HEK293 (cell line): ENCODE measurements at regions not wholly inside any gene's neighbourhood (a gene's known extent, or its start where the extent isn't known, plus 50 kb on each side); places are given as distances from the start of the nearest gene placed in this dataset.

Experiments
- CTCF ChIA-PET: fragments of 350-600 bp; formaldehyde crosslinking; extraction: SDS; loops from one replicate; lab custom pipeline; 2021; ENCODE audit warnings: antibody characterized with exemption; lab: Yijun Ruan, JAX
- POLR2A ChIA-PET: fragments of 300-600 bp; formaldehyde crosslinking; extraction: SDS; loops from one replicate; lab custom pipeline; 2020; ENCODE audit warnings: antibody characterized with exemption, inconsistent platforms; lab: Yijun Ruan, JAX
- H3K27ac ChIP-seq: fragments of 200-500 bp; sonication (Bioruptor generic); 2 replicates; pipeline ENCODE4 v1.5.1; 2014; ENCODE audit warnings: low read depth, low read length, control low read depth, inconsistent platforms; ENCODE audit errors: extremely low read depth
- H3K36me3 ChIP-seq, 2 experiments: fragments of 200-500 bp in 1 of 2; sonication (Bioruptor generic) in 1 of 2; 1 replicate in 1 of 2; 2 replicates in 1 of 2; pipeline ENCODE4 v1.5.1; 2014 to 2017; ENCODE audit warnings: inconsistent platforms in 2 of 2, low read length in 2 of 2; ENCODE audit not compliant: control insufficient read depth in 2 of 2, insufficient read depth in 1 of 2
- H3K4me1 ChIP-seq: fragments of 200-500 bp; sonication (Bioruptor generic); 2 replicates; pipeline ENCODE4 v1.5.1; 2014; ENCODE audit warnings: mild to moderate bottlenecking, low read length, inconsistent platforms; ENCODE audit not compliant: control insufficient read depth, insufficient read depth
- H3K4me3 ChIP-seq: 2 replicates; pipeline ENCODE4 v1.5.1; 2011; ENCODE audit warnings: low read depth, mild to moderate bottlenecking, control low read depth, low read length, moderate library complexity
- H3K9me3 ChIP-seq: fragments of 200-500 bp; sonication (Bioruptor generic); 2 replicates; pipeline ENCODE4 v1.5.1; 2014; ENCODE audit warnings: low read depth, low read length, inconsistent platforms; ENCODE audit not compliant: control insufficient read depth, insufficient read depth
- GLI2 ChIP-seq: fragments of 450-650 bp; formaldehyde crosslinking; IDR thresholded peaks from 2 replicates; pipeline ENCODE4; 2017; ENCODE audit warnings: missing biosample characterization, missing genetic modification characterization, low read depth, borderline replicate concordance
- SALL2 ChIP-seq: fragments of 450-650 bp; formaldehyde crosslinking; IDR thresholded peaks from 2 replicates; pipeline ENCODE4 v1.5.0; 2017; ENCODE audit warnings: missing biosample characterization, mild to moderate bottlenecking, missing genetic modification characterization, borderline replicate concordance
- SCRT1 ChIP-seq: fragments of 450-650 bp; formaldehyde crosslinking; IDR thresholded peaks from 2 replicates; pipeline ENCODE4 v1.5.1; 2016; ENCODE audit warnings: missing biosample characterization, missing genetic modification characterization, borderline replicate concordance
- SETDB1 ChIP-seq: IDR thresholded peaks from one replicate; pipeline ENCODE4 v1.6.1; 2017; ENCODE audit warnings: mild to moderate bottlenecking, low read length, moderate library complexity, mixed read lengths; ENCODE audit not compliant: insufficient read length
- ZBTB26 ChIP-seq: fragments of 450-650 bp; formaldehyde crosslinking; optimal IDR thresholded peaks from 2 replicates; pipeline ENCODE3; 2016; ENCODE audit warnings: missing biosample characterization, mild to moderate bottlenecking, missing genetic modification characterization
- ZBTB8A ChIP-seq: fragments of 450-650 bp; formaldehyde crosslinking; IDR thresholded peaks from 2 replicates; pipeline ENCODE4 v1.5.1; 2016; ENCODE audit warnings: missing biosample characterization, missing genetic modification characterization
- ZFP3 ChIP-seq: fragments of 450-650 bp; formaldehyde crosslinking; IDR thresholded peaks from 2 replicates; pipeline ENCODE4 v1.5.1; 2016; ENCODE audit warnings: low read depth, missing biosample characterization, missing genetic modification characterization
- ZFP37 ChIP-seq: fragments of 450-650 bp; formaldehyde crosslinking; IDR thresholded peaks from 2 replicates; pipeline ENCODE4 v1.5.1; 2016; ENCODE audit warnings: missing biosample characterization, missing genetic modification characterization
- ZNF140 ChIP-seq: fragments of 450-650 bp; formaldehyde crosslinking; IDR thresholded peaks from 2 replicates; pipeline ENCODE4 v1.5.1; 2016; ENCODE audit warnings: missing biosample characterization, missing genetic modification characterization
- ZNF148 ChIP-seq: fragments of 450-650 bp; formaldehyde crosslinking; IDR thresholded peaks from 2 replicates; pipeline ENCODE4 v1.5.0; 2017; ENCODE audit warnings: missing biosample characterization, missing genetic modification characterization, borderline replicate concordance
- ZNF169 ChIP-seq: fragments of 450-650 bp; formaldehyde crosslinking; IDR thresholded peaks from 2 replicates; pipeline ENCODE4 v1.5.1; 2016; ENCODE audit warnings: missing biosample characterization, missing genetic modification characterization
- ZNF175 ChIP-seq: fragments of 450-650 bp; formaldehyde crosslinking; IDR thresholded peaks from 2 replicates; pipeline ENCODE4 v1.5.1; 2016; ENCODE audit warnings: missing biosample characterization, missing genetic modification characterization
- ZNF221 ChIP-seq: fragments of 450-650 bp; formaldehyde crosslinking; IDR thresholded peaks from 2 replicates; pipeline ENCODE4 v1.5.1; 2017; ENCODE audit warnings: missing biosample characterization, missing genetic modification characterization, borderline replicate concordance
- ZNF324 ChIP-seq: fragments of 450-650 bp; formaldehyde crosslinking; IDR thresholded peaks from 2 replicates; pipeline ENCODE4 v1.5.1; 2016; ENCODE audit warnings: missing biosample characterization, missing genetic modification characterization
- ZNF391 ChIP-seq: fragments of 450-650 bp; formaldehyde crosslinking; IDR thresholded peaks from 2 replicates; pipeline ENCODE4 v1.5.1; 2016; ENCODE audit warnings: low read depth, missing biosample characterization, missing genetic modification characterization, borderline replicate concordance
- ZNF510 ChIP-seq: fragments of 450-650 bp; formaldehyde crosslinking; IDR thresholded peaks from 2 replicates; pipeline ENCODE4 v1.5.1; 2018; ENCODE audit warnings: mild to moderate bottlenecking, missing genetic modification characterization, missing biosample characterization; ENCODE audit not compliant: insufficient replicate concordance
- ZNF626 ChIP-seq: fragments of 450-650 bp; sonication (Bioruptor Pico); formaldehyde crosslinking; IDR thresholded peaks from 2 replicates; pipeline ENCODE4 v1.5.1; 2018; ENCODE audit warnings: missing biosample characterization, missing genetic modification characterization, inconsistent platforms
- ZNF645 ChIP-seq: fragments of 450-650 bp; formaldehyde crosslinking; IDR thresholded peaks from 2 replicates; pipeline ENCODE4; 2016; ENCODE audit warnings: missing biosample characterization, missing genetic modification characterization
- ZSCAN16 ChIP-seq: fragments of 450-650 bp; formaldehyde crosslinking; IDR thresholded peaks from 2 replicates; pipeline ENCODE4 v1.5.1; 2016; ENCODE audit warnings: missing biosample characterization, missing genetic modification characterization
- ZSCAN30 ChIP-seq: fragments of 450-650 bp; IDR thresholded peaks from 2 replicates; pipeline ENCODE4 v1.5.1; 2018; ENCODE audit warnings: missing biosample characterization, mild to moderate bottlenecking, missing genetic modification characterization, moderate library complexity
- TF ChIP-seq, protein P1 (sequence below): fragments of 450-650 bp; formaldehyde crosslinking; IDR thresholded peaks from 2 replicates; pipeline ENCODE4 v1.5.1; 2016; ENCODE audit warnings: missing biosample characterization, missing genetic modification characterization, borderline replicate concordance

DNA sequence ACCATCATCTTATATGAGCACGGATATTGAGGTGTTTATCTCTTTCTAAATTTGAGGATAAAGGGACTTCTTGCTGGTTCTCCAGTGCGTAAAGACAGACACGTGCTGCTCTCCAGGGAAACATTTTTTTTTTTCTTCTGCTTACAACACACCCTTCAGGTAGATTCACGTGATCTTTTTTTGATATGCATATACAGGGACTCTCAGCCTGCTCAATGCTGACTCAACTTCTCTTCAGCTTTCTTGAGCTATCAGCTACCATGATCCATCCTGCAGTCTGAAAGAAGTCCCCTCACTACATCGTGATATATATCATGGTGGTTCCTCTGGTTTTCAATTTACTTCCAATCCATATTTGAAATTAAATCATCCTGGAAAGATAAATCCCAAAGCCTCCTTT, 87.1 kb upstream of the SLITRK3 start:
- ChIA-PET POLR2A (no interaction called here), CTCF (no interaction called here)
- Histone ChIP-seq H3K4me1 (no peaks in the 10 kb centered on the region), H3K9me3 (no peaks in the 10 kb centered on the region), H3K36me3 (no peaks in the 10 kb centered on the region), H3K4me3 (no peak overlapping the region), H3K27ac (no peak overlapping the region)
- TF ChIP-seq ZBTB8A (tag by site-specific recombination) (no peak), ZNF391 (no peak), ZNF626 (no peak), ZNF175 (tag by site-specific recombination) (no peak), ZFP3 (tag by site-specific recombination) (no peak), ZNF645 (tag by site-specific recombination) (no peak), SALL2 (tag by site-specific recombination) (no peak), ZNF510 (tag by site-specific recombination) (no peak), GLI2 (tag by site-specific recombination) (no peak), ZNF221 (tag by site-specific recombination) (no peak), ZBTB26 (tag by site-specific recombination) (no peak), SCRT1 (tag by site-specific recombination) (no peak), ZSCAN16 (tag by site-specific recombination) (no peak)

- ChIA-PET POLR2A (no interaction called here), CTCF (no interaction called here)
- Histone ChIP-seq H3K27ac (no peak overlapping the region), H3K36me3 (no peaks in the 10 kb centered on the region), H3K4me1 (no peaks in the 10 kb centered on the region), H3K4me3 (no peak overlapping the region), H3K9me3 (no peaks in the 10 kb centered on the region)
- TF ChIP-seq ZNF169 (tag by site-specific recombination) = no peak
- no peak for TF ChIP-seq SETDB1
- no peak for TF ChIP-seq ZNF324 (tag by site-specific recombination)
- TF ChIP-seq, protein P1, sequence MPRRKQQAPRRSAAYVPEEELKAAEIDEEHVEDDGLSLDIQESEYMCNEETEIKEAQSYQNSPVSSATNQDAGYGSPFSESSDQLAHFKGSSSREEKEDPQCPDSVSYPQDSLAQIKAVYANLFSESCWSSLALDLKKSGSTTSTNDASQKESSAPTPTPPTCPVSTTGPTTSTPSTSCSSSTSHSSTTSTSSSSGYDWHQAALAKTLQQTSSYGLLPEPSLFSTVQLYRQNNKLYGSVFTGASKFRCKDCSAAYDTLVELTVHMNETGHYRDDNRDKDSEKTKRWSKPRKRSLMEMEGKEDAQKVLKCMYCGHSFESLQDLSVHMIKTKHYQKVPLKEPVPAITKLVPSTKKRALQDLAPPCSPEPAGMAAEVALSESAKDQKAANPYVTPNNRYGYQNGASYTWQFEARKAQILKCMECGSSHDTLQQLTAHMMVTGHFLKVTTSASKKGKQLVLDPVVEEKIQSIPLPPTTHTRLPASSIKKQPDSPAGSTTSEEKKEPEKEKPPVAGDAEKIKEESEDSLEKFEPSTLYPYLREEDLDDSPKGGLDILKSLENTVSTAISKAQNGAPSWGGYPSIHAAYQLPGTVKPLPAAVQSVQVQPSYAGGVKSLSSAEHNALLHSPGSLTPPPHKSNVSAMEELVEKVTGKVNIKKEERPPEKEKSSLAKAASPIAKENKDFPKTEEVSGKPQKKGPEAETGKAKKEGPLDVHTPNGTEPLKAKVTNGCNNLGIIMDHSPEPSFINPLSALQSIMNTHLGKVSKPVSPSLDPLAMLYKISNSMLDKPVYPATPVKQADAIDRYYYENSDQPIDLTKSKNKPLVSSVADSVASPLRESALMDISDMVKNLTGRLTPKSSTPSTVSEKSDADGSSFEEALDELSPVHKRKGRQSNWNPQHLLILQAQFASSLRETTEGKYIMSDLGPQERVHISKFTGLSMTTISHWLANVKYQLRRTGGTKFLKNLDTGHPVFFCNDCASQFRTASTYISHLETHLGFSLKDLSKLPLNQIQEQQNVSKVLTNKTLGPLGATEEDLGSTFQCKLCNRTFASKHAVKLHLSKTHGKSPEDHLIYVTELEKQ (tag by site-specific recombination) = no peak
- no peak for TF ChIP-seq ZSCAN30
- no peak for TF ChIP-seq ZNF140 (tag by site-specific recombination)
- TF ChIP-seq ZFP37 (tag by site-specific recombination) = no peak
- TF ChIP-seq ZBTB26 (tag by site-specific recombination) = no peak
- no peak for TF ChIP-seq ZNF148
Observed at GRCh38 chr3:165279471-165279870, 83.3 kb upstream of the SLITRK3 start.
